Right lobe of liver (tissue), 6 donors: ENCODE measurements at regions not wholly inside any gene's neighbourhood (a gene's known extent, or its start where the extent isn't known, plus 50 kb on each side); places are given as distances from the start of the nearest gene placed in this dataset.

Experiments used
- ATAC-seq, 4 donors: fragments of 200-7000 bp; cut with Tn5 transposase; one replicate each; pipeline ENCODE4 v1.9.1; 2020; ENCODE audit warnings: mild to moderate bottlenecking in 4 of 4, moderate library complexity in 4 of 4
- DNase-seq, 3 donors: peaks; one replicate each; pipeline ENCODE4 v3.0.0-alpha.2; 2020
- H3K27ac ChIP-seq, 3 donors: fragments of 200-600 bp; one replicate each; pipeline ENCODE4 v1.8.0; 2022
- H3K27me3 ChIP-seq, 2 donors: fragments of 200-600 bp; one replicate each; pipeline ENCODE4 v1.8.0; 2022
- H3K36me3 ChIP-seq, 4 donors: fragments of 200-600 bp; sonication (generic) in 1 of 4; one replicate each; pipeline versions ENCODE4 v1.5.1 to v1.8.0; 2017 to 2022; ENCODE audit warnings: control low read depth in 1 of 4
- H3K4me1 ChIP-seq, 4 donors: fragments of 200-600 bp; sonication (generic) in 1 of 4; one replicate each; pipeline versions ENCODE4 v1.5.1 to v1.8.0; 2017 to 2022; ENCODE audit warnings: control low read depth in 1 of 4
- H3K4me3 ChIP-seq, 3 donors: fragments of 200-600 bp; one replicate each; pipeline ENCODE4 v1.8.0; 2022
- H3K9me3 ChIP-seq, 4 donors: fragments of 200-600 bp; sonication (generic) in 1 of 4; one replicate each; pipeline versions ENCODE4 v1.5.1 to v1.8.0; 2017 to 2022; ENCODE audit warnings: control low read depth in 1 of 4
- CTCF ChIP-seq, 4 donors: fragments of 200-600 bp in 3 of 4; fragments of 450-650 bp in 1 of 4; IDR thresholded peaks; one replicate each; pipeline versions ENCODE4 v1.5.1 to v1.8.0; 2016 to 2022; ENCODE audit warnings: antibody characterized with exemption in 4 of 4, mild to moderate bottlenecking in 2 of 4
- POLR2A ChIP-seq: fragments of 450-650 bp; IDR thresholded peaks from one replicate; pipeline ENCODE4 v1.6.1; 2017; ENCODE audit warnings: antibody characterized with exemption, mild to moderate bottlenecking
- WGBS: methylation state at CpG from one replicate; pipeline ENCODE4 v1.1.6; 2018; ENCODE audit warnings: low coverage, low lambda C conversion rate; ENCODE audit not compliant: insufficient coverage; ENCODE audit errors: missing lambda C conversion rate; 5-methylcytosine and 5-hydroxymethylcytosine counted together
- intact Hi-C, 2 donors: fragments of 100-400 bp; cut with DNase I; formaldehyde crosslinking; loops; one replicate each; pipeline versions ENCODE4 v1.11.2 to v1.14.1; 2022
- donor health status: DM: no; HTN: yes; CAD: no.
- donor health status: DM: no; HTN: no; CAD: no.
- donor health status: DM: no; HTN: no; CAD: no.
- donor health status: DM: no; HTN: yes; CAD: no.
- donor health status: DM: no; HTN: yes; CAD: no.

DNA sequence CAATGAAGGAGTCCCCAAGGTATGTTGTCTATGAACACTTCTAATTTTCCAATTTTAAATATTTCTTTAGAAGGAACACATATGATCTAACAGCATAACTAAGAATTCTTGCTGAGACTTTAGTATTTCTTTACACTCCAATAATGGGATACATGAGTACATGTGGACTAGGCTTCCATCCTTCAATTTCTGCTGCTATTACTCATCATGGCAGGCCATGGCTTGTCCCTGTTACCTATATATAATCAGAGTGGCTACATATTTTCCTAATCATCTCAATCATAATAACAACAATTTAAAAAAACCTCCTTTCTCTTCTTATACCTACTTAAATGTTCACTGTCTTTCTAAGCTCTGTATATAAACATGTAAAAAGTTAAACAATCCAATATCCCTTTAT is 60.3 kb upstream of the TAC1 start:
- no peak for TF ChIP-seq CTCF (IDR thresholded peaks at IDR 0.05)
- TF ChIP-seq POLR2A: no peak
- no peak for ATAC-seq
- intact Hi-C loops: no loop called here

DNA sequence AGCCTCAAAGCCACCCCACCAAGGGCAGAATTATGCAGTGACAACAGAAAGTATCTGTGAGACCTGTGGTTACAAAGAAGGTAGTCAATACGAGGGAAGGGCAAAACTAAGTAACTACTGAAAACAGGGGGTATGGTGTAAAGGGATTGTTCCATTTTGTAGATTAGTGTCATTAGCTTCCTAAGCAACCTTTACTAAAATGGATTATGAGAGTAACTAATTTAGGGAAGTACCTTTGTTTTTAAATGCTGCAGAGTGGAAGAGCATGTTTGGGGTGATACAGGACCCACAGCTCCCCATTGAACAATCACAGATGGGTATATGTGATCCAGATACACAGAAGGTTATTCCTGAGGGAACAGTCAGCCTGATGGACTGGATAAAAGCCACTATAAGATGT is 51.3 kb upstream of the TAC1 start:
- ATAC-seq: no peak
- intact Hi-C loops: no loop called here
- WGBS: 0% methylated on average over 1 of the region's 1 CpG

More for the DNA sequence above, 60.3 kb upstream of the TAC1 start:
- H3K27me3 ChIP-seq: no peaks in the 10 kb centered on the region
- no peaks in the 10 kb centered on the region for H3K36me3 ChIP-seq
- no peaks in the 10 kb centered on the region for H3K9me3 ChIP-seq
- no peak overlapping the region for H3K4me3 ChIP-seq
- DNase-seq: no peak
- H3K4me1 ChIP-seq: no peaks in the 10 kb centered on the region
- H3K27ac ChIP-seq: no peak overlapping the region

More for the DNA sequence above, 51.3 kb upstream of the TAC1 start:
- Histone ChIP-seq H3K4me3 (no peak overlapping the region), H3K27ac (no peak overlapping the region), H3K9me3 (no peaks in the 10 kb centered on the region), H3K4me1 (no peaks in the 10 kb centered on the region), H3K36me3 (no peaks in the 10 kb centered on the region), H3K27me3 (no peaks in the 10 kb centered on the region)
- no peak for DNase-seq
- no peak for TF ChIP-seq CTCF (IDR thresholded peaks at IDR 0.05)
- no peak for TF ChIP-seq POLR2A
